Urothelium cell line (cell line): ENCODE measurements at regions not wholly inside any gene's neighbourhood (a gene's known extent, or its start where the extent isn't known, plus 50 kb on each side); places are given as distances from the start of the nearest gene placed in this dataset.
"Not testable (repeated sequence)": the region's sequence is repeated elsewhere in the genome, so short reads cannot be mapped to it uniquely, and the experiment has no call there.

Source experiments
- DNase-seq: peaks from one replicate; pipeline ENCODE4 v3.0.0; 2011; ENCODE audit warnings: low spot score, mixed read lengths
- FAIRE-seq: peaks from 2 replicates; lab custom pipeline; 2011; peaks lifted over from hg19 to GRCh38; lab: Jason Lieb, UNC

DNA sequence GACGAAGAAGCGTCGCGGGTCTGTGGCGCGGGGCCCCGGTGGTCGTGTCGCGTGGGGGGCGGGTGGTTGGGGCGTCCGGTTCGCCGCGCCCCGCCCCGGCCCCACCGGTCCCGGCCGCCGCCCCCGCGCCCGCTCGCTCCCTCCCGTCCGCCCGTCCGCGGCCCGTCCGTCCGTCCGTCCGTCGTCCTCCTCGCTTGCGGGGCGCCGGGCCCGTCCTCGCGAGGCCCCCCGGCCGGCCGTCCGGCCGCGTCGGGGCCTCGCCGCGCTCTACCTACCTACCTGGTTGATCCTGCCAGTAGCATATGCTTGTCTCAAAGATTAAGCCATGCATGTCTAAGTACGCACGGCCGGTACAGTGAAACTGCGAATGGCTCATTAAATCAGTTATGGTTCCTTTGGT is 1533.5 kb upstream of the TPTE start:
- not testable (repeated sequence) for FAIRE-seq, DNase-seq

DNA sequence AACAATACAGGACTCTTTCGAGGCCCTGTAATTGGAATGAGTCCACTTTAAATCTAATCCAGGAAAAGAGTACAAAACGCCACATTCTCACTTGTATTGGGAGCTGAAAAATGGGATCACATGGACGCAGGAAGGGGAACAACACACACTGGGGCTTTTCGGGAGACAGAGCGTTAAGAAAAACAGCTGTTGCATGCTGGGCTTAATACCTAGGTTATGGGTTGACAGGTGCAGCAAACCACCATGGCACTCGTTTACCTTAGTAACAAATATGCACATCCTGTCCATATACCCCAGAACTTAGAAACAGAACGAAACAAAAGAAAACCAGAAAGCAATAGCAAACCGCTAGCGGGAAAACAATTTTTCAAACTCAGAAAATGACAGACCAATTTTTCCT is 1532.7 kb upstream of the TPTE start:
- DNase-seq (no peak), FAIRE-seq (no peak)

DNA sequence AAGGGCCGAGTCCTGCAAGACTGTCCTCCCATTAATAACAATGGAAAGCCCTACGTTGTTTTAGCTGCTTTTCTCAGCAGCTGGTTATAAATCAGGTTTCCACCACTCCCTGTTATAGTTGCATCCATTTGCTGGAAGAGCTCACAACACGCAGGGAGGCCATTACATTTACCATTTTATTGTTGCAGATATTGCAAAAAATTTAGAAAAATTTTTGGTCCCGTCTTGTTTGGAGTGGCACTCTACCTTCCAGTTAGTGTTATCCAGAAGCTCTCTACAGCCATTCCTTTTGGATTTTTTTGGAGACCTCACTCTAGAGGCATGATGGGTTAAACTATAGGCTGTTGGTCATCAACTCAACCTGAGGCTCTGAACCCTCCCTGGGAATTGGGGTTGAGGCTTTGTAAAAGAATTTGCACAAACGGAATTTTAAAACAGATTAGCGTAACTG is 1532.1 kb upstream of the TPTE start:
- DNase-seq = no peak
- FAIRE-seq = no peak

DNA sequence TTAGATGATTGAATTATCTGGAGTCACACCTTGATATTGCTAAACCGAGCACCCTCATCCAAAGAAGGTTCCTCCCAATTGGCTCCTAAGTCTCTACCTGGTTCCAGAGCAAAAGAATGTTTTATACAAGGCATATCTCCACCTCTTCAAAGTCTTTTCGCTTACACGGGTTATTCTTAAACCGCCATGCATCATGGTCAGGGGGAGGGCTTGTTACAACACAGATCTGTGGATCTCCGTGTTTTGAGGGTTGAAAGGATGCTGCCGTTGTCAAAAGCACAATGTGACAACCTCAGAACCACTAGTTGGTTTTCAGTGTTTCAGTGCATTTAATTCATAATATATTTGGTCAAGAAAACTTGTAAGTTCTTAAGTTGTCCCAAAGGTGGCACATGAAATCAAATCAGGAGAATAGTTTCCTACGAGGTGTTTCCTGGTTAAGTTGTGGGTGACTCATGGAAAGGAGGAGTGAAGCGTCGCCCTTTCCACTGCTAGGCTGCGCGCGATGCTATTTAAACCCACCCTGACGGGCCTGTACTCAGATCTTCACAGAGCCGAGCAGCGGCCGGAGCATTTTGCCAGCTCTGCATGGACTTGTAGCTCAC is 1531.6 kb upstream of the TPTE start:
- DNase-seq (no peak), FAIRE-seq (no peak)

DNA sequence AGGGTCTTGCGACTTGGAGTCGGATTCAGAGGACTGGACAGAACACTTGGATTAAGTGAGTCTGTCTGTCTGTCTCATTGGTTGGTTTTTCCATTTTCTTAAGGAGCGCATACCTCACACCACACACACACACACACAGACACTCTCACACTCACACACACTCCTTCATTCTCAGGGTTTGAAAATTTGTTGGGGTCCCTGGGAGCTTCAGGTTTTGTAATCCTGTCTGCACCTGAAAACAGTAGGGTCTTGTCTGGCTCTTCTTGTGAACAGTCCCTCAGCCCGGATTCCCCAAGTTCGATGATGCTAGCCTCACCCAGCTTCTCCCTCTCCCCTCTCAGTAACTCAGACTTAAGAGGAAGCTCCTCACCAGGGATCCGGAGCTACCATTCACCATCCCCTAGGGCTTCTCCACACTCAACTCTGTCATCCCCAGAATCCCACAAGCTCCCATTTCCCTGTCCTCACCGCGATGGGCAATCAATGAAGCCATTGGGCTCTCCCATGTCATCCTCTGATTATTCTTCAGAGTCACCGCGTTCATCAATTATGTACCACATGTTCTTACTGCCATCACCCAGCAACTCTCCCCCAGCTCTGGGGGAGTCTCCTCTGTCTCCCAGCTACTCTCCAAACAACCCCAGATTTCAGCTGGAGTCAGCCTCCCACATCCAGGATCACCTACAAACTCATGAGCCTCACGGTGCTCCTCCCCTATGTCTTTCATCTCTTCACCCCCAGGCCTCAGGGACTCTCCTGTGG is 1530.9 kb upstream of the TPTE start:
- FAIRE-seq (no peak), DNase-seq (no peak)

DNA sequence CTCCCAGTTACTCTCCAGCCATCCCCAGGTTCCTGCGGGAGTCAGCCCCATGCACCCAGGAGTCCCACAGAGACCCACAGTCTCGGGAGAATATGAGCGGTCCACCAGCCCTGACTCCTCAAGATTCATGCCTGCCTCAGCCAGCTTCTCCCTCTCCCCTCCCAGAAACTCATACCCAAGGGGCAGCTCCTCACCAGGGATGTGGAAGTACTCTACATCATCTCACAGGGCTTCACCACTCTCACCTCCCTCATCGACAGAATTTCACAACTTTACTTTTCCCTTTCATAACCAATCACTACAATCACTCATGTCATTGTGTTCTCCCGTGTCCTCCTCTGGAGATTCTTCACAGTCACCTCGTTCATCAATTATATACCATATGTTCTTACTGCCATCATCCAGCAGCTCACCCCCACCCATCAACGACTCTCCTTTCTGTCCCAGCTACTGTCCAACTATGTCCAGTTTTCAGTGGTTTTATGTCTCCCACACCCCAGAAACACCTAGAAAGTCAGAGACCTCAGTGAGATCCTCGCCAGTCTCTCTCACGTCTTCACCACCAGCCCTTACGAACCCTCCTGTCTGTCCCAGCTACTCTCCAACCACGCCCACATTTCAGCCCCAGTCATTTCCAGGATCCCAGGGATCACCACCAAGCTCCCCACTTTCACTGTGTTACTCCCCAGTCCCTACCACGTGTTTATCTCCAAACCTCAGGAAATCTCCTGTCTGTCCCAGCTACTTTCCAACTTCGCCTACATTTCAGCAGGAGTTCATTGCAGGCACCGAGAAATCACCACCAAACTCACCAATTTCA is 1530.1 kb upstream of the TPTE start:
- FAIRE-seq = no peak
- no peak for DNase-seq

DNA sequence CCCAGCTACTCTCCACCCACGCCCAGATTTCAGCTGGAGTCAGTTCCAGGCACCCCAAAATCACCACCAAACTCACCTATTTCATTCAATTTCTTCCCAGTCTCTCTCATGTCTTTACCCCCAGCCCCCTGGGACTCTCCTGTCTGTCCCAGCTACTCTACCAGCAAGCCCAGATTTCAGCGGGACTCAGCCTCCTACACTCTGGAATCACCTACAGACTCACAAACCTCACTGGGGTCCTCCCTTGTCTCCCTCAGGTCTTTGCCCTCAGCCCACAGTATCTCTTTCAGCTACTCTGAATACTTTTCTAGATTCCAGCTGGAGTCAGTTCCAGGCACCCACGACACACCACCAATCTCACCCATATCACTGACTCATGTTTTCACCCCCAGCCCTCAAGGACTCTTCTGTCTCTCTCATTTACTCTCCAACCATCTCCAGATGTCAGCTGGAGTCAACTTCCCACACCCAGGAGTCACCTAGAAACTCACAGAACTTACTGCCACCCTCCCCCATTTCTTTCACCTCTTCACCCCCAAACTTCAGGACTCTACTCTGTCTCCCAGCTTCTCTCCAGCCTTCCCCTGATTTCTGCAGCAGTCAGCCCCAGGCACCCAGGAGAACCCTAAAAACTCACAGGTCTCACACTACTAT is 1529.3 kb upstream of the TPTE start:
- FAIRE-seq (no peak), DNase-seq (no peak)

DNA sequence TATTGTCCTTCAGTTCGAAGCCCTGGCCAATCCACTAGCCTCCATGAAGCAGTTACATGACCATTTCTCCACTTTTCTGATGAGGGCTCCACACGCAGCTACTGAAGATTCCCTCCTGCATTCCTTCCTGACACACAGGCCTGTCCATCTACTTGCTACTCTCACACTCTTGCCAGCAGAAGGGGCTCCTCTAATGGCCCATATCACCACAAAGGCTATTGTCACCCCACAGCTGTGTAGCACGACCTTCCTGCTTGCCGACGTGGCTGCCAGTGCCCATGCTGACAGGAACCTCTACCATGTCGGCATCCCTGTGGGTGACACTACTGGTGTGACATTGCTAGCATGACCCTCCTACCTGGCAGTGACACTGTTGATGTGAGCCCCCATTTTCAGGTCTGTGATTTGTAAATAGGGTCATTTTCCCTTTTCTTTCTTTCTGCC is 1528.6 kb upstream of the TPTE start:
- DNase-seq = no peak

DNA sequence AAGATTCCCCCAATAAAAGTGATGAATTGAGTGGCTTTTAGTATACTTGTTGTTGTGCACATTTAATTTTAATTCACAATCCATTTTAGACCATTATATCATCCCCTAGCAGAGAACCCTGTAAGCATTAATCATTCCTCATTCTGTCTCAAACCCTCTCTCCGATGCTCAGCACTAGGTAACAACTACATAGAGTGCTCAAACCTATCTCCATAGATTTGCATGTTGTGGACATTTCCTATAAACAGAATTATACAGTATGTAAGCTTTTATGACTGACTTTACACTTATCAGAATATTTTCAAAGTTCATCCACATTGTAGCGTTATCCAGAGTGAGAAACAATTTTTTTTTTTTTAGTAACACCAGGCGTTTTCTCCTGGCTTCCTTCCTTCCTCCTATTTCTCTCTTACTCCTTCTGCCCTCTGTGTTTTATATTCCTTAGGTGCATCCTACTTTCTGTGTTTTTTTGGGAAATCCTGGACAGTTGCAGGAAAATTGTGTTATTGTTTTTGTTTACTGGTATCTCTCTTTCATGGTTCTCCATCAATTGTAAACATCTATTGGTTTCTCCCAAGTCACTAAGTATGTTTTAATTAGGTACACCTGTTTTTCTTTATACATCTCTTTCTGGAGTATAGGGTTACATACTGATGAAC is 1528.0 kb upstream of the TPTE start:
- FAIRE-seq (no peak), DNase-seq (no peak)

More for the DNA sequence above, 1528.6 kb upstream of the TPTE start:
- no peak for FAIRE-seq

DNA sequence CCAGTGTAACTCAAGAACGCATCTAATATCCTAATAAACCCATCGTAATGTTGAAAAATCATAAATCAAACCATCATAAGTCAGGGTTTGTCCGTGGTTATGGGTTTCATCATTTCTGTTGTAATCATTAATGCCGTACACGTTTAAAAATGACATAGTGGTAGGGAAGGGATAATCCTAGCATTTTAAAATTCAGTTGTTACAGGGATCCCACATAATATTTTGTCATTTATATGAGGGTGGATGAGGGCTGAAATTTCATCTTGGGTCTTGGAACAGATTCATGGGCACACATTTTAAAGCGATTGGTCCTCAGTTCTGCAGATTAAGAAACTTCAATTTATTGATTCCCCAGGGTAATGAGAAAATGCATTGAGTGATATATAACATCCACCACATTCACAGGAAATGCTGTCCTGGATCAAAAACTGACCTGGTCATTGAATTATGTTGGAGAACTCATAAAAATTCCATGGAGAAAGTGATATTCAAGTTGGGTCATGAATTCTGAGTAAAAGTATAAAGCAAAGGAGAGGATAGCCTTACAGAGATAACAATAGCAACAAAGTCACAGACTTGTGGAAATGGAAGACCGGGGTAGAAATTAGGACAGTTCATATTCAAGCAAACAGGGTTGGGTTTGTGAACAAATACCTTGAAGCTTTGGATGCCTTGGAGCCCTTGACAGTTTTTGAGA is 1527.3 kb upstream of the TPTE start:
- DNase-seq = no peak
- FAIRE-seq = no peak

DNA sequence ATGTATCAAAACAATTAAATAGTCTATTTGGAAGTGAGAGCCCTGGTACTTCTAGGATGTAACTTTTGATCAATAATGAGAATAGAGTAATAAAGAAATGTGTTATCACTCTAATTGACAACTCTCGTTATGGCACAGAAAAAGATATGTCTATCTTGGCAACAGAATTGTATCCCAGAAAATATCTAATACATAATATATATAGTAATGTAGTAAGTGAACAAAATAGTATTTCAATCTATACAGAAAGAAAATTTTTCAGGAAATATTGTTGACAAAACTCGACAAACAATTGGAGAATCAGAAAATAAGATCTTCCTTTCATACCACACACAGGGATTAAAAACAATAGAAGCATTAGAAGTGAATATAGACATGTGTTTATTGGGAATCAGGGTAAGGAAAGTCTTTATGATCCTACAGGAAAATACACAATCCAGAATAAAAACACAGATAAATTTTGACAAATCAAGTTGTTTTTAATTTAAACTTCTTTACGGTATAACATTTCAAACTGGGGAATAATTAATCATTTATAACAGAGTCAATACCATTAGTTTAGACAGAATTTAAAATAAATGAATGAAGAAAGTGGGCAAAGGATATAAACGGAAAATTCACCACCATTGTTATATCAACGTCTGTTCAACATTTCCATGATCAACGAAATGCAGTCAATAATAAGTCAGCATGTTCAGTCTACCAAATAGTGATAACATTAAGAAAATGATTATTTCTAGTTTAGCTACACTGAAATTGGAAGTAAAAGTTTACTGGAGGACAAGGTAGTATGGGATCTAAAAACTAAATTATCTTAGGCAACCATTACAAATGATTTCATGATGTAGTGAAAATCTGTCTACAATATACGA is 1526.5 kb upstream of the TPTE start:
- FAIRE-seq (no peak), DNase-seq (no peak)

DNA sequence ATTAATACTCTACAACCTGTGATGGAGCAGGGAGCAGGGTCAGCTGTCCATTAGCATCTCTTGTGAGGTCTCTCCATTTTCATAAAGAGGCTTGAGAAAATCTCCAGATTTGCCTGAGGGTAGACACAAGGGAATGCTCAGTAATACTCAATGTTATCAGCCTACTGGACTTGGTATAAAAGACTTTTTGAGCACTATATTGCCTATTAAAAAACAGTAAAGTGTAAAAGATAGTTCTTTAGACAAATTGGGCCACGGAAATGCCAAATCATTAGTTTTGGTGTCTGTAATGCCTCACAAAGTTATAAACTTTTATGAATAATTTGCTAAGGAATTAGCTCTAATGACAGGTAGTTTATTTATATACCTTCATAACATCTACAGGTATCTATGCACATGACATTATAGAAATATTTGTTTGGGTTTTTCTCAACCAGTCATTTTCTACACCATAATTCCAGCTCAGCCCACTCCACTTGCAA is 1524.9 kb upstream of the TPTE start:
- FAIRE-seq, DNase-seq: not testable (repeated sequence)

DNA sequence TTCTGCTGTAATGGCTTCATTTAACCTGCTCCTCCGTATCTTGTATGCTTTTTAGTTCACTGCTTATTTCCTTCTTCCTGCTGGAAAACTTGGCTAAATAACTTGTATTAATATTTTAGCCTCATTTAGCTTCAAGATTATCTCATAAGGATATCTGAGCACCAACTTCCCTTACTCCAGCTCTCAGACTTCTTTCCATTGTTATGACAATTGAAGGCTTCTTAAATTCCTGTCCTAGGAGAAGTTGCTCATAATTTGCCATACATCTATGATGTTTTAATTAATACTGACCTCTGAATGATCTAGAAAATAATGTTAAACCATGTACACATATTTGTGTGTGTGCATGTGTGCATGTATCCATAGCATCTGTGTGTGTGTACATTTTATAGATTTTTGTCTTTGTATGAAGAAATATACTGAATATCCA is 1524.4 kb upstream of the TPTE start:
- no peak for FAIRE-seq
- no peak for DNase-seq

DNA sequence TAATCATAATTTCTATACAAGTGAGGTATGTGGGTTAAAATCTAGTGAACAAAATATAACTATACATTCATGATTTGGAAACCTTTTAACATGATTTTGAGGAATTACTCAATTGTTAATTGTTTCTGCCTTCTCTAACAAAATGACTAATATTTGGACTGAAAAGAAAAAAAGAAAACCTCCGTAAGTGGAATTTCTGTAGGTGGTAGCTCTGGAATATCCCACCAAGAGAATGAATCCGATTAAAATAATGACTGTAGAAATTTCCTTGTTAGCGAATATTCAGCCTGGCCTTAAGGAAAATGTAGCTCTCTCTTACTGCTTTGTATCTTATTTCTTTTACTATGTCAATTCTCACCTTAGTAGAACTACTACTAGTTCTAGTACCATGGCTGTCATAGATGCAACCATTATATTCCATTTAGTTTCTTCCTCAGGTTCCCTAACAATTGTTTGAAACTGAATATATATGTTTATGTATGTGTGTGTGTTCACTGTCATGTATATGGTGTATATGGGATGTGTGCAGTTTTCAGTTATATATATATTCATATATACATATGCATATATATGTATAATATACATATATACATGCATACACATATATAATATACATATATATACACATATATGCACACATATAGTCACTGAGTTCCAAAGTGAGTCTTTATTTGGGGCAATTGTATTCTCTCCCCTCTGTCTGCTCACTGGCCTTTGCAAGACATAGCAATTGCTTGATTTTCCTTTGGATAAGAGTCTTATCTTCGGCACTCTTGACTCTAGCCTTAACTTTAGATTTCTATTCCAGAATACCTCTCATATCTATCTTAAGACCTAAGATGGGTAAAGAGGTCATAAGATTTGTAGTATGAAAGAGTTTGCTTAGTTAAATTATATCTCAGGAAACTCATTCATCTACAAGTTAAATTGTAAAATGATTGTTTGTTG is 1523.7 kb upstream of the TPTE start:
- DNase-seq, FAIRE-seq: not testable (repeated sequence)

DNA sequence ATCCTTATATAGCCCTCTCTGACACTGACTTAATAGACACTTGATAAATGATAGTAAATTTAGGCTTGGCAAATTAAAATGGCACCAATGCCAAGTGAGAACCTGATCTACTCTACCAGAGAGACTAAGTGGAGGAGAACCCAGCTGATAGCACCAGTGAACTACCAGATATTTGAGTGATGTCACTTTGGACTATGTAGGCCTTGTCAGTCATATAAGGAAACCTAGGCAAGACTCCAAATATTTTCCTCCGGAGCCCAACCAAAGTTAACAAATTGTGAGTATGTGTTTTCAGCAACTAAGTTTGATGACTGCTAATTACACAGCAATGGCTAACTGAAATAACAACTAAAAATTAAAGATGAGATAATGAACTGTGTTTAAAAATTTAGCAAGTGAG is 1522.9 kb upstream of the TPTE start:
- not testable (repeated sequence) for FAIRE-seq, DNase-seq

DNA sequence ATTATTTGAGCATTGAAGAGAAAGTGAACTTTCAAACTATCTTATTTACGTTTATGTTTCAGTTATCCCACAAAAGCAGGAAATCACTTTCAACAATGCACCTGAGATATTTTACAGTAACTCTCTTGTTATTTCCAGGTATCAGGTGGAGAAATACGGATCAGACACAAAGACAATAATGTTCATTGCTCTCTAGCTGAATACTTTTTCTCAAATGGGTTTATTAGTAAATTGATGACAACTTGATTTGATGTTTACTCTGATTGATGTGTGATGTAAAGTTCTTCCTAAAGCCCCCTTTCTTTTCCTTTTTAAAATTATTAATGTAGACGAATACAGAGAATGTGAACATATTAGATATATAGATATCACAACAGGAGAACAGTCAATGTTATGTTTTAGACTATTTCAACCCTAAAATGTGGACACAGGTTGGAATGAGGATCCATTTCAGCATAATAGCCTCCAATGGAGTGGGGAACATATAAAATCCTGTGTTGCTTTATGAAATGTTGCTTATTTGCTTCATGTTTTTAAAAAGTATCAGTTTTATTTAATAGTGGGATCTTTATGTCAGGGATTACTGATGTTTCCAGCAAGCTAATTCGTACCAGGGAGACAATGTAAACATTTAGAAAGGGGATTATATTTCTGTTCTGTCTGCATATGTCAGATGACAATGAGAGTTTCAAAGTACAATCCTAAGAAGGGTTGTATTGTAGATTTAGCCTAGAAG is 1522.3 kb upstream of the TPTE start:
- FAIRE-seq = no peak

DNA sequence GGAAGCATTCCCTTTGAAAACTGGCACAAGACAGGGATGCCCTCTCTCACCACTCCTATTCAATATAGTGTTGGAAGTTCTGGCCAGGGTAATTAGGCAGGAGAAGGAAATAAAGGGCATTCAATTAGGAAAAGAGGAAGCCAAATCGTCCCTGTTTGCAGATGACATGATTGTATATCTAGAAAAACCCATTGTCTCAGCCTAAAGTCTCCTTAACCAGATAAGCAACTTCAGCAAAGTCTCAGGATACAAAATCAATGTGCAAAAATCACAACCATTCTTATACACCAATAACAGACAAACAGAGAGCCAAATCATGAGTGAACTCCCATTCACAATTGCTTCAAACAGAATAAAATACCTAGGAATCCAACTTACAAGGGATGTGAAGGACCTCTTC is 1521.3 kb upstream of the TPTE start:
- DNase-seq, FAIRE-seq: not testable (repeated sequence)

More for the DNA sequence above, 1522.3 kb upstream of the TPTE start:
- DNase-seq = no peak
